ENCODE measurements at regions not wholly inside any gene's neighbourhood (a gene's known extent, or its start where the extent isn't known, plus 50 kb on each side); places are given as distances from the start of the nearest gene placed in this dataset.

DNA sequence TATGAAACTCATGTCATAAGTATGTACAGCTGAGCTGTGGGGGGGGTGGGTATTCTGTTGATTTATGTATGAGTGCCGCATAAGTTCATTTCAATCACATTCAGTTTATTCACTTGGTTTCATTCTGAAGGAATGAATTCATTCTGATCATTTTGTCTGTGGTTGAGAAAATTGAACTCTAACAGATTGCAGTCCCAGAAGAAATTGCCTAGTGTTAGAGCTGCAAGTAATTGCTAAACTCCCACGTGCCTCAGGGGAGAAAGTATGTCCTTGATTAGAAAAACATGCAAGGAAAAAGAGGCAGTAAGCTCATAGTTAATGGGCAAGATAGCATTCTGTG is 442.4 kb upstream of the MGAT4C start:
- Mint-ChIP-seq H3K4me3 (ENCODE audit: low read depth, unreplicated experiment) (no peak overlapping the region), H3K27ac (ENCODE audit: unreplicated experiment) (no peak overlapping the region), H3K9me3 (ENCODE audit: low read depth, unreplicated experiment) (peaks cover 3% of the 10 kb centered on the region), H3K36me3 (ENCODE audit: insufficient read depth, unreplicated experiment) (no peaks in the 10 kb centered on the region), H3K4me1 (ENCODE audit: low read depth, unreplicated experiment) (no peaks in the 10 kb centered on the region), H3K27me3 (ENCODE audit: unreplicated experiment) (no peaks in the 10 kb centered on the region)
- intact Hi-C loops (cut with micrococcal nuclease; ENCODE audit: unreplicated experiment) = no loop called here
- no peak for DNase-seq
- TF ChIP-seq, protein P1, sequence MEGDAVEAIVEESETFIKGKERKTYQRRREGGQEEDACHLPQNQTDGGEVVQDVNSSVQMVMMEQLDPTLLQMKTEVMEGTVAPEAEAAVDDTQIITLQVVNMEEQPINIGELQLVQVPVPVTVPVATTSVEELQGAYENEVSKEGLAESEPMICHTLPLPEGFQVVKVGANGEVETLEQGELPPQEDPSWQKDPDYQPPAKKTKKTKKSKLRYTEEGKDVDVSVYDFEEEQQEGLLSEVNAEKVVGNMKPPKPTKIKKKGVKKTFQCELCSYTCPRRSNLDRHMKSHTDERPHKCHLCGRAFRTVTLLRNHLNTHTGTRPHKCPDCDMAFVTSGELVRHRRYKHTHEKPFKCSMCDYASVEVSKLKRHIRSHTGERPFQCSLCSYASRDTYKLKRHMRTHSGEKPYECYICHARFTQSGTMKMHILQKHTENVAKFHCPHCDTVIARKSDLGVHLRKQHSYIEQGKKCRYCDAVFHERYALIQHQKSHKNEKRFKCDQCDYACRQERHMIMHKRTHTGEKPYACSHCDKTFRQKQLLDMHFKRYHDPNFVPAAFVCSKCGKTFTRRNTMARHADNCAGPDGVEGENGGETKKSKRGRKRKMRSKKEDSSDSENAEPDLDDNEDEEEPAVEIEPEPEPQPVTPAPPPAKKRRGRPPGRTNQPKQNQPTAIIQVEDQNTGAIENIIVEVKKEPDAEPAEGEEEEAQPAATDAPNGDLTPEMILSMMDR (IDR thresholded peaks at IDR 0.05; ENCODE audit: unreplicated experiment) = no peak
- no TSS peak for BruUV-seq (replicated peaks)
- CTCF ChIA-PET = no interaction called here

DNA sequence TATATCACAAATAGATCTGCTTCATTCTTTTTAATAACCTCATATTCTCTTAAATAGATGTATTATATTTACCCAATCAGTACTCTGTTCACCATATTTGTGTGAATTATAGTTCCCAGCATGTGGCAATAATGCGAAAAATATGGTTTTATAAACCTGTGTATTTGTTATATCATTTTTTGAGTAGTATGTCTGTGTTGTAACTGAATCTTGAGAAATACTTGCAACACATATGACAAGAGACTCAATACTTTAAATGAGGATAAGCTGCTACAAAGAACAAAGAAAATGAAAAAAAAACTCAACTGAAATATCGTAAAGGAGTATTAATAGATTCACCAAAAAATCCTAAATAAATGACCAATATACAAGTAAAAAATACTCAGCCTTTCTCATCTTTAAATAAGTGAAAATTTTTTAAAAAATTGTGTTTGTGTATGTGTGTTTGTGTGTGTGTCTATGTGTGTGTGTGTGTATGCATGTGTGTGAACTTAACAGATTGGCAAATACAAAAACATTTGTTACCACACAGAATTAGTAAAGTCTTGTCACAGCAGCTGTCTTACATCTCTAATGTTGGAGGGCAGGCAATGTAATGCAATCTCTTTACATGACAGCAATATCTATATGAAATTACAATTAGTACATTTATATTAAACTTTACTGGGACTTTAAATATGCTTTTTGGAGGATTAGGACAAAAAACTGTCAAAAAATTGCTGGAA is 441.9 kb upstream of the MGAT4C start:
- TF ChIP-seq, protein P1 (IDR thresholded peaks at IDR 0.05; ENCODE audit: unreplicated experiment) = no peak
- Mint-ChIP-seq H3K27ac (ENCODE audit: unreplicated experiment) (no peak overlapping the region), H3K27me3 (ENCODE audit: unreplicated experiment) (no peaks in the 10 kb centered on the region), H3K4me3 (ENCODE audit: low read depth, unreplicated experiment) (no peak overlapping the region), H3K9me3 (ENCODE audit: low read depth, unreplicated experiment) (peaks cover 3% of the 10 kb centered on the region), H3K36me3 (ENCODE audit: insufficient read depth, unreplicated experiment) (no peaks in the 10 kb centered on the region), H3K4me1 (ENCODE audit: low read depth, unreplicated experiment) (no peaks in the 10 kb centered on the region)
- intact Hi-C loops (cut with micrococcal nuclease; ENCODE audit: unreplicated experiment) = no loop called here
- DNase-seq = no peak
- CTCF ChIA-PET = no interaction called here
- BruUV-seq (replicated peaks) = no TSS peak

DNA sequence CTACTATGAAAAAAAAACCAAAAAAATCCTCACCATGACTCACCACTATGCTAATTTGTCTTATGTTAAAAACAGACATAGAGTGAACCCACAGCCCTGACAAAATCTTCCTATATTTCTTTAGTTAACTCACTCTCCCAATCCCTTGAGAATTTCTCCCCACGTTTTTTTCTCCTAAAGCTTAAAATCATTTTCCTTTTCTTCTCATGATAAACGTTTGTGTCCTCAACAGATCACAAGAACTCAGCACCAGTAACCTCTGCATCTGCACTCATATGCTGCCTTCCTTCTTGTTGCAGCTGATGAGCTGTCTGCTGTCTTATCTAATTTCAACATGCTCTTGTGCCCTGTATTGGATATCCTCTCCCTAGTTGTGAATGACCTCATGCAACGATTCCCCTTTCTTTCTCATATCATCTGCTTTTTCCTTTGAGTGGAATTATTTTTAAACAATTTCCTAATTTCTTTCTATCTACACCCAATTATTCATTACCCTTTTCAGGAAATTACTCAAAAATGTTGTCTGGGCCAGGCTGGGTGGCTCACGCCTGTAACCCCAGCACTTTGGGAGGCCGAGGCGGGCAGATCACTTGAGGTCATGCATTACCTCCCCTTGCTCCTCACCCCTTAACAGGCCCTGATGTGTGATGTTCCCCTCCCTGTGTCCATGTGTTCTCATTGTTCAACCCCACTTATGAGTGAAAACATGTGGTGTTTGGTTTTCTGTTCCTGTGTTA is 427.5 kb upstream of the MGAT4C start:
- TF ChIP-seq, protein P1 (IDR thresholded peaks at IDR 0.05; ENCODE audit: unreplicated experiment) = no peak
- peaks cover 5% of the 10 kb centered on the region for H3K9me3 Mint-ChIP-seq (ENCODE audit: low read depth, unreplicated experiment)
- no peaks in the 10 kb centered on the region for H3K27me3 Mint-ChIP-seq (ENCODE audit: unreplicated experiment)
- H3K4me1 Mint-ChIP-seq (ENCODE audit: low read depth, unreplicated experiment) = no peaks in the 10 kb centered on the region
- CTCF ChIA-PET = no interaction called here
- BruUV-seq (replicated peaks) = no TSS peak
- no peak for DNase-seq
- no peaks in the 10 kb centered on the region for H3K36me3 Mint-ChIP-seq (ENCODE audit: insufficient read depth, unreplicated experiment)
- intact Hi-C loops (cut with micrococcal nuclease; ENCODE audit: unreplicated experiment) = no loop called here
- no peak overlapping the region for H3K4me3 Mint-ChIP-seq (ENCODE audit: low read depth, unreplicated experiment)
- H3K27ac Mint-ChIP-seq (ENCODE audit: unreplicated experiment) = no peak overlapping the region

DNA sequence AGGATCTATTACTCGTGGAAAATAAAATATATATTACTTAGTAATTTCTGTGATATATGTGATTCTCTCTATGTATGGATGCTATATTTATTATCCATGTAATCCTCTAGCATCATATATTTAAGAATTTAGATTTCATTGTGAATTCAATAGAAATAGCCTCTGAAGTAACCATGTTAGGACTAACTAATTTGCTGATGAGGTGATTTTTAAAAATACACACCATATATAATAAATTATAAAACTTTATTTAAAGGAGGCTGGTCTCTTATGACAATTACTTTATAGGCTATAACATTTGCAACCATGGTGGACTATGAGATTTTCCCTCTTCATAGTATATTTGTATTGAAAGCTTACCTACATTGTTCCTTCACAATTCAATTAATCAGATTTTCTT is 424.9 kb upstream of the MGAT4C start:
- TF ChIP-seq, protein P1 (IDR thresholded peaks at IDR 0.05; ENCODE audit: unreplicated experiment) = no peak
- Mint-ChIP-seq H3K4me3 (ENCODE audit: low read depth, unreplicated experiment) (no peak overlapping the region), H3K27ac (ENCODE audit: unreplicated experiment) (no peak overlapping the region), H3K9me3 (ENCODE audit: low read depth, unreplicated experiment) (no peaks in the 10 kb centered on the region), H3K36me3 (ENCODE audit: insufficient read depth, unreplicated experiment) (no peaks in the 10 kb centered on the region), H3K4me1 (ENCODE audit: low read depth, unreplicated experiment) (no peaks in the 10 kb centered on the region), H3K27me3 (ENCODE audit: unreplicated experiment) (no peaks in the 10 kb centered on the region)
- intact Hi-C loops (cut with micrococcal nuclease; ENCODE audit: unreplicated experiment) = no loop called here
- no TSS peak for BruUV-seq (replicated peaks)
- CTCF ChIA-PET = no interaction called here
- no peak for DNase-seq
